GM10266 (cell line): ENCODE measurements at regions not wholly inside any gene's neighbourhood (a gene's known extent, or its start where the extent isn't known, plus 50 kb on each side); places are given as distances from the start of the nearest gene placed in this dataset.
"Not testable (repeated sequence)": the region's sequence is repeated elsewhere in the genome, so short reads cannot be mapped to it uniquely, and the experiment has no call there.

Experiments used
- DNase-seq: peaks from one replicate; pipeline ENCODE4 v3.0.0; 2012; ENCODE audit errors: extremely low spot score
- TF ChIP-seq, protein P1 (sequence below): IDR thresholded peaks from 2 replicates; pipeline ENCODE4 v1.5.1; 2012; ENCODE audit warnings: mild to moderate bottlenecking, low read depth; ENCODE audit not compliant: control insufficient read depth, insufficient read depth; ENCODE audit errors: missing control alignments

DNA sequence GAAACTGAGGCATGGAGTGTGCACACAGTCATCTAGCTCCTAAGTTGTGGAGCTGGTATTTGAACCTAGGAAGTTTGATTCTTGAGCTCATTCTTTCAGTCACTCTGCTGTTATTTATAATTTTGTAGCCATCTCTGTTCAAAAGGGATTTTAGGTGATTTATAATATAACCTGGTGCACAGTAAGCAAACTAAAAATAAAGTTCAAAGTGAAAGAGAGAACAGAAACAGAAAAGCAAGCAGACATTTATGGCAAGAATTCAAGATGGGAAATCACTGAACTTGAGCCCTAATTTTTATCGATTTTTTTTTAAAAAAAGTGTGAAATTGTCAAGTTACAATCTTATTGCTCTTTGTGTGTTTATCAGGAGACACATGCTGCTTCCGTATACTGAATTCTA, 71.4 kb upstream of the SLC7A14 start:
- no peak for DNase-seq
- TF ChIP-seq, protein P1, sequence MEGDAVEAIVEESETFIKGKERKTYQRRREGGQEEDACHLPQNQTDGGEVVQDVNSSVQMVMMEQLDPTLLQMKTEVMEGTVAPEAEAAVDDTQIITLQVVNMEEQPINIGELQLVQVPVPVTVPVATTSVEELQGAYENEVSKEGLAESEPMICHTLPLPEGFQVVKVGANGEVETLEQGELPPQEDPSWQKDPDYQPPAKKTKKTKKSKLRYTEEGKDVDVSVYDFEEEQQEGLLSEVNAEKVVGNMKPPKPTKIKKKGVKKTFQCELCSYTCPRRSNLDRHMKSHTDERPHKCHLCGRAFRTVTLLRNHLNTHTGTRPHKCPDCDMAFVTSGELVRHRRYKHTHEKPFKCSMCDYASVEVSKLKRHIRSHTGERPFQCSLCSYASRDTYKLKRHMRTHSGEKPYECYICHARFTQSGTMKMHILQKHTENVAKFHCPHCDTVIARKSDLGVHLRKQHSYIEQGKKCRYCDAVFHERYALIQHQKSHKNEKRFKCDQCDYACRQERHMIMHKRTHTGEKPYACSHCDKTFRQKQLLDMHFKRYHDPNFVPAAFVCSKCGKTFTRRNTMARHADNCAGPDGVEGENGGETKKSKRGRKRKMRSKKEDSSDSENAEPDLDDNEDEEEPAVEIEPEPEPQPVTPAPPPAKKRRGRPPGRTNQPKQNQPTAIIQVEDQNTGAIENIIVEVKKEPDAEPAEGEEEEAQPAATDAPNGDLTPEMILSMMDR, result no peak

DNA sequence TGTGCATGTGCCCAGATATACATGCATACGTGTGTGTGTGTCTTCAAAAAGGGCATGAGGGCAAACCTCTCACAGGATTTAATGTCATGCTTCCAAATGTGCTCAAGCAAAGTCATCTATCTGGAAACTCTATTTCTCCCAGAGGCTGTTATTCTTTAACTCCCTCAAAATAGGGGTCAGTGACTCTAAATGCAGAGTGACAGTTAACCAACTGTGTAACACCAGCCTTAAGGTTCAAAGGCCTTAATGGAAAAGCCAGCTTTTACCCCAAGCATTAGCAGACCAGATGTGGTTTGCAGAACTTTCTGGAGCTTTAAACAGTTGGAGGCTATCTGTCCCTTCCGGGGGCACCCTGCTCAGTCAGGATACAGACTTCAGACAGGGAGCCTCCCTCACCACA, 70.4 kb upstream of the SLC7A14 start:
- no peak for DNase-seq
- TF ChIP-seq, protein P1, result no peak

DNA sequence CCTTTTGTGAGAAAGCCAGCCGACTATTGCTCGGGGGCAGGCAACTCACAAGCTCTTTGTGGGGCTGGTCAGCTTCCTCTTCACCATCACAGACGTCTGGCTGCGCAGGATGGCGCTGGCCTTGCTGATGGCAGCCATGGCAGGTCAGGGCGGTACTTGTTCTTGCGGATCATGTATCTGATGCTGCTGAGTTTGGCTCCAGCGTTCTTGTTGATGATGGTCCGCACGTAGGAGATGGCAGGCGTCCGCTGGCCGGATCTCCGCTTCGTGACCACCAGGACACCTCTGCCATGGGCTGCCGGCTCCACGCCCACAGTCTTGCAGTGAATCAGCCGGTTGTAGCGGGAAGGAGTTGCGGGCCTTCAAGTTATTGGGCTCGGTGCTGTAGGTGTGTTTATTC, 67.9 kb upstream of the SLC7A14 start:
- DNase-seq, result no peak
- TF ChIP-seq, protein P1, result no peak

- TF ChIP-seq, protein P1, result no peak
- no peak for DNase-seq
Observed at GRCh38 chr3:170651260-170651845, 65.5 kb upstream of the SLC7A14 start.

DNA sequence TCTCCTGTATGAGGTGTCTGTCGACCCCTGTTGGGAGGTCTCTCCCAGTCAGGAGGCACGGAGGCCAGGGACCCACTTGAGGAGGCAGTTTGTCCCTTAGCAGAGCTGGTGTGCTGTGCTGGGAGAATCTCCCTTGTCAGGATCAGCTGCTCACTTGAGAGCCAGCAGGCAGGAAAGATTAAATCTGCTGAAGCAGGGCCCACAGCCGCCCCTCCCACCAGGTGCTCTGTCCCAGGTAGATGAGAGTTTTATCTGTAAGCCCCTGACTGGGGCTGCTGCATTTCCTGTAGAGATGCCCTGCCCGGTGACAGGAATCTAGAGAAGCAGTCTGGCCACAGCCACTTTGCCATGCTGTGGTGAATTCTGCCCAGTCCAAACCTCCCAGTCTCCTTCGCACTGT, 64.7 kb upstream of the SLC7A14 start:
- not testable (repeated sequence) for DNase-seq

DNA sequence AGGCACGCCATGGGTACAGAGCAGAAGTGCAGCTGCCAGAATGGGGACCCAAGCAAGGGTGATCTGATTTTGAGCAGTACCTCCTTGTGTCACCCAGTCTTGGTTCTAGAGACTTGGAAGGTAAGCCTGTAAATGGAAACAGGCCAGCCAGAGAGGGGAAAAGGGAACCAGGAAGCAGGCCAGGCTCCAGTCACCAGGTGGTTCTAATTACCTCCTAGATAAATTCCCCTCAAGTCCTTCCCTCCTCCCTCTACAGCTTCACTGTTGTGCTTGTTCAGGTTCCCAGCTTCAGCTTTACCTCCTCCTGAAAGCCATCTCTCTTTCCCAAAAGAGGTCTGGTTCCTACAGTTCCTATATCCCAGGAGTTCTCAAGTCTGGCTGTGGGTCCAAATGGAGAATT, 58.8 kb upstream of the SLC7A14 start:
- DNase-seq, result no peak

DNA sequence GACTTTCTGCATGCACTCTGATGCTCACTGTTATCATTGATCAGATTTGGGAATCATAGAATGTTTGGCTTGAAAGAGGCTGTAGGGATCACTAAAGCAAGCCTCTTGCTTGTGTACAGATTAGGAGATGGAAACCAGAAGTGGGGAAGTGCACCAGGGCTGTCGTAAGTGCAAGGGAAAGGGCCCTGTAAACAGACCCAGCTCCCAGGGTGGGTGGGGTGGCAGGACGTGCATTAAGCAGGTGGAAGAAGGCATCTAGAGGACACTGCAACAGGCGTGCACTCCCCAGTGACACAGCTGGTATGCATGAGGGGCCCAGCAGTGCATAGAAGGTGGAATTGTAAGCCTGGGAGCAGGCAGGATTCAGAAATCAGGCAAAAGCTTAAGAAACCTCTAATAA, 58.0 kb upstream of the SLC7A14 start:
- DNase-seq, result no peak
- TF ChIP-seq, protein P1, result no peak

More for the DNA sequence above, 58.8 kb upstream of the SLC7A14 start:
- TF ChIP-seq, protein P1, result no peak
